Hepatocyte (in vitro differentiated cells): ENCODE measurements at regions not wholly inside any gene's neighbourhood (a gene's known extent, or its start where the extent isn't known, plus 50 kb on each side); places are given as distances from the start of the nearest gene placed in this dataset.

ENCODE experiments used
- EZH2phosphoT487 ChIP-seq: fragments of 200-600 bp; sonication (generic); IDR thresholded peaks from one replicate; pipeline ENCODE4 v1.6.1; 2018; ENCODE audit warnings: antibody characterized with exemption, mild to moderate bottlenecking, low read depth, moderate library complexity; ENCODE audit not compliant: unreplicated experiment, severe bottlenecking
- TF ChIP-seq, protein P1 (sequence below): fragments of 200-600 bp; sonication (generic); IDR thresholded peaks from 2 replicates; pipeline ENCODE4 v1.5.1; 2016; ENCODE audit warnings: antibody characterized with exemption, mild to moderate bottlenecking; ENCODE audit not compliant: poor library complexity

DNA sequence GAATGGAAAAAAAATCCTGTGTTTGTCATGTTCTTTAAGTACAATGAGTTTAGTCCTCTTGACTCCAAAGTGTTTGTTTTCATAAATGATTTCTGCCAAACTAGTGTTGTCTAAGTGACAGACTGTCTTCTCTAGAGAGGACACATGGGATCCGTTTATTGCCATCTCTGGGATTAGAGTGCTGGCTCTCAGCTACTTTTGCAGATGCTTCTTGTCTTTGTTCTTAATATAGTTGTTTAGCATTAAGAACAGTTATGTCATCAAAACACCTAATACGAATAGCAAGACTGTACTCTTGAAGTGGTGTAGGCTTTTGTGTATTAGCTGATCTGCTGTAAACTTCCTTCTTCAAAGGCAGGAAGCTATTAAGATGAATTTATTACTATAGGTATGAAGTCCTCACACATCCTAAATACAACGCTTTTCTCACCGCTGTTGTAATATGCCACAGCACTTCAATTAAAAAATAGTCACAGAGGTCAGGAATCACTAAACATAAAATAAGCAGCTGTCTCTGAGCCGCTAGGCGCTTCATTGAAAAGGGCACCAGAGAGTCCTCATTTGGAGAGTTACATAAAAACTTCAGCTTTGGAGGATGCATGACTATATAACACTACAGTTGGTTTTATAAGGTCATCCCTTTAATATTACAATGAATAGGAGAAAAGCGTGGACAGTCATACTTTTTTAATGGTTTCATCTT lies 128.3 kb upstream of the ZNF385D start:
- TF ChIP-seq EZH2phosphoT487: no peak
- TF ChIP-seq, protein P1, sequence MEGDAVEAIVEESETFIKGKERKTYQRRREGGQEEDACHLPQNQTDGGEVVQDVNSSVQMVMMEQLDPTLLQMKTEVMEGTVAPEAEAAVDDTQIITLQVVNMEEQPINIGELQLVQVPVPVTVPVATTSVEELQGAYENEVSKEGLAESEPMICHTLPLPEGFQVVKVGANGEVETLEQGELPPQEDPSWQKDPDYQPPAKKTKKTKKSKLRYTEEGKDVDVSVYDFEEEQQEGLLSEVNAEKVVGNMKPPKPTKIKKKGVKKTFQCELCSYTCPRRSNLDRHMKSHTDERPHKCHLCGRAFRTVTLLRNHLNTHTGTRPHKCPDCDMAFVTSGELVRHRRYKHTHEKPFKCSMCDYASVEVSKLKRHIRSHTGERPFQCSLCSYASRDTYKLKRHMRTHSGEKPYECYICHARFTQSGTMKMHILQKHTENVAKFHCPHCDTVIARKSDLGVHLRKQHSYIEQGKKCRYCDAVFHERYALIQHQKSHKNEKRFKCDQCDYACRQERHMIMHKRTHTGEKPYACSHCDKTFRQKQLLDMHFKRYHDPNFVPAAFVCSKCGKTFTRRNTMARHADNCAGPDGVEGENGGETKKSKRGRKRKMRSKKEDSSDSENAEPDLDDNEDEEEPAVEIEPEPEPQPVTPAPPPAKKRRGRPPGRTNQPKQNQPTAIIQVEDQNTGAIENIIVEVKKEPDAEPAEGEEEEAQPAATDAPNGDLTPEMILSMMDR: no peak
